Activated CD4-positive, alpha-beta memory T cell treated with anti-CD3 and anti-CD28 coated beads, Interleukin-2, amount 10 ng/mL, durations not matched to agents 7 days and 5 days (primary cell): ENCODE measurements at regions not wholly inside any gene's neighbourhood (a gene's known extent, or its start where the extent isn't known, plus 50 kb on each side); places are given as distances from the start of the nearest gene placed in this dataset.
"Not testable (repeated sequence)": the region's sequence is repeated elsewhere in the genome, so short reads cannot be mapped to it uniquely, and the experiment has no call there.

Experiments
- CTCF ChIA-PET: fragments of 350-600 bp; sonication (Branson Sonifier 250); formaldehyde crosslinking; loops from one replicate; lab custom pipeline; 2021; ENCODE audit warnings: antibody characterized with exemption, inconsistent platforms; lab: Charles Lee
- POLR2A ChIA-PET: fragments of 350-600 bp; sonication (Branson Sonifier 250); formaldehyde crosslinking; loops from one replicate; lab custom pipeline; 2021; ENCODE audit warnings: antibody characterized with exemption; lab: Charles Lee
- DNase-seq: peaks from one replicate; pipeline ENCODE4 v3.0.0-alpha.2; 2020
- H3K27ac Mint-ChIP-seq: one replicate; pipeline ENCODE4 v1.8.0; 2021; ENCODE audit warnings: mild to moderate bottlenecking, mixed read lengths
- H3K27me3 Mint-ChIP-seq: one replicate; pipeline ENCODE4 v1.8.0; 2021; ENCODE audit warnings: mixed read lengths
- H3K36me3 Mint-ChIP-seq: one replicate; pipeline ENCODE4 v1.8.0; 2021; ENCODE audit warnings: low read depth, mixed read lengths
- H3K4me1 Mint-ChIP-seq: one replicate; pipeline ENCODE4 v1.8.0; 2021; ENCODE audit warnings: mixed read lengths
- H3K4me3 Mint-ChIP-seq: one replicate; pipeline ENCODE4 v1.8.0; 2021; ENCODE audit warnings: mild to moderate bottlenecking, mixed read lengths
- H3K9me3 Mint-ChIP-seq: one replicate; pipeline ENCODE4 v1.8.0; 2021; ENCODE audit warnings: mixed read lengths

- no peak for DNase-seq
- Mint-ChIP-seq H3K27me3 (peaks cover 3% of the 10 kb centered on the region), H3K9me3 (no peaks in the 10 kb centered on the region), H3K4me1 (no peaks in the 10 kb centered on the region), H3K36me3 (no peaks in the 10 kb centered on the region), H3K27ac (no peak overlapping the region), H3K4me3 (no peak overlapping the region)
- POLR2A ChIA-PET, result no interaction called here
- CTCF ChIA-PET, result interaction anchor here (1.5 to 2.9 kb wide), 3 partner anchors 59 to 810 kb away, joined by 3 to 24 read pairs (median 6); partner anchors contain the start of gene PLK2
Observed at GRCh38 chr5:57651127-57651526, 168.5 kb upstream of the ACTBL2 start.

GRCh38 chr5:57650360-57651069 is 167.9 kb upstream of the ACTBL2 start:
- ChIA-PET POLR2A (interaction anchor here (1.1 kb wide), 1 partner anchor 811 kb away, joined by 3 read pairs; no protein-coding TSS in a partner anchor), CTCF (interaction anchor here (0.5 to 2.9 kb wide), 15 partner anchors 9 to 811 kb away, joined by 3 to 24 read pairs (median 3); partner anchors contain the start of gene PLK2)
- Mint-ChIP-seq H3K4me3 (no peak overlapping the region), H3K4me1 (no peaks in the 10 kb centered on the region), H3K27ac (no peak overlapping the region), H3K36me3 (no peaks in the 10 kb centered on the region), H3K27me3 (peaks cover 5% of the 10 kb centered on the region), H3K9me3 (no peaks in the 10 kb centered on the region)
- peak; percentile 21 for DNase-seq

GRCh38 chr5:57642698-57643097 is 160.1 kb upstream of the ACTBL2 start:
- DNase-seq, result no peak
- H3K36me3 Mint-ChIP-seq, result no peaks in the 10 kb centered on the region
- CTCF ChIA-PET, result no interaction called here
- H3K9me3 Mint-ChIP-seq, result no peaks in the 10 kb centered on the region
- no peak overlapping the region for H3K4me3 Mint-ChIP-seq
- no peak overlapping the region for H3K27ac Mint-ChIP-seq
- peaks cover 11% of the 10 kb centered on the region for H3K27me3 Mint-ChIP-seq
- POLR2A ChIA-PET, result no interaction called here
- H3K4me1 Mint-ChIP-seq, result no peaks in the 10 kb centered on the region

- ChIA-PET CTCF (interaction anchor here (1.1 kb wide), 1 partner anchor 8 kb away, joined by 3 read pairs; no protein-coding TSS in a partner anchor), POLR2A (no interaction called here)
- peaks cover 12% of the 10 kb centered on the region for H3K27me3 Mint-ChIP-seq
- no peak overlapping the region for H3K4me3 Mint-ChIP-seq
- no peak overlapping the region for H3K27ac Mint-ChIP-seq
- DNase-seq, result no peak
- H3K36me3 Mint-ChIP-seq, result no peaks in the 10 kb centered on the region
- no peaks in the 10 kb centered on the region for H3K9me3 Mint-ChIP-seq
- H3K4me1 Mint-ChIP-seq, result no peaks in the 10 kb centered on the region
Observed at GRCh38 chr5:57642066-57642465, 159.5 kb upstream of the ACTBL2 start.

GRCh38 chr5:57635146-57635777 is 152.7 kb upstream of the ACTBL2 start:
- Mint-ChIP-seq H3K9me3 (no peaks in the 10 kb centered on the region), H3K4me1 (no peaks in the 10 kb centered on the region), H3K4me3 (no peak overlapping the region), H3K36me3 (no peaks in the 10 kb centered on the region), H3K27me3 (peaks cover 8% of the 10 kb centered on the region), H3K27ac (no peak overlapping the region)
- POLR2A ChIA-PET, result no interaction called here
- CTCF ChIA-PET, result interaction anchor here (1.9 kb wide), 1 partner anchor 15 kb away, joined by 4 read pairs; no protein-coding TSS in a partner anchor
- no peak for DNase-seq

- H3K9me3 Mint-ChIP-seq, result no peaks in the 10 kb centered on the region
- POLR2A ChIA-PET, result no interaction called here
- no peaks in the 10 kb centered on the region for H3K36me3 Mint-ChIP-seq
- H3K4me1 Mint-ChIP-seq, result no peaks in the 10 kb centered on the region
- no peak overlapping the region for H3K4me3 Mint-ChIP-seq
- peaks cover 6% of the 10 kb centered on the region for H3K27me3 Mint-ChIP-seq
- CTCF ChIA-PET, result interaction anchor here (1.1 kb wide), 1 partner anchor 17 kb away, joined by 3 read pairs; no protein-coding TSS in a partner anchor
- no peak for DNase-seq
- H3K27ac Mint-ChIP-seq, result no peak overlapping the region
Observed at GRCh38 chr5:57632937-57633336, 150.3 kb upstream of the ACTBL2 start.

- H3K27me3 Mint-ChIP-seq, CTCF ChIA-PET, H3K4me1 Mint-ChIP-seq, H3K36me3 Mint-ChIP-seq, H3K27ac Mint-ChIP-seq, DNase-seq, H3K9me3 Mint-ChIP-seq, H3K4me3 Mint-ChIP-seq, POLR2A ChIA-PET: not testable (repeated sequence)
Observed at GRCh38 chr5:57631139-57631538, 148.5 kb upstream of the ACTBL2 start.

GRCh38 chr5:57627661-57628060 is 145.1 kb upstream of the ACTBL2 start:
- Mint-ChIP-seq H3K27me3 (peaks cover 4% of the 10 kb centered on the region), H3K27ac (no peak overlapping the region), H3K4me3 (no peak overlapping the region), H3K4me1 (no peaks in the 10 kb centered on the region), H3K36me3 (no peaks in the 10 kb centered on the region), H3K9me3 (no peaks in the 10 kb centered on the region)
- ChIA-PET CTCF (no interaction called here), POLR2A (no interaction called here)
- no peak for DNase-seq

GRCh38 chr5:57626703-57627102 is 144.1 kb upstream of the ACTBL2 start:
- H3K9me3 Mint-ChIP-seq, result no peaks in the 10 kb centered on the region
- ChIA-PET CTCF (no interaction called here), POLR2A (no interaction called here)

GRCh38 chr5:57621624-57622023 is 139.0 kb upstream of the ACTBL2 start:
- peaks cover 13% of the 10 kb centered on the region for H3K27me3 Mint-ChIP-seq
- no peak overlapping the region for H3K4me3 Mint-ChIP-seq
- H3K9me3 Mint-ChIP-seq, result no peaks in the 10 kb centered on the region
- ChIA-PET CTCF (no interaction called here), POLR2A (no interaction called here)
- H3K27ac Mint-ChIP-seq, result no peak overlapping the region
- H3K4me1 Mint-ChIP-seq, result no peaks in the 10 kb centered on the region
- no peaks in the 10 kb centered on the region for H3K36me3 Mint-ChIP-seq
- DNase-seq, result no peak

More at GRCh38 chr5:57626703-57627102, 144.1 kb upstream of the ACTBL2 start:
- Mint-ChIP-seq H3K36me3 (no peaks in the 10 kb centered on the region), H3K27me3 (peaks cover 6% of the 10 kb centered on the region), H3K27ac (no peak overlapping the region), H3K4me3 (no peak overlapping the region), H3K4me1 (no peaks in the 10 kb centered on the region)
- DNase-seq, result no peak

GRCh38 chr5:57618767-57619381 is 136.3 kb upstream of the ACTBL2 start:
- H3K4me3 Mint-ChIP-seq, result no peak overlapping the region
- CTCF ChIA-PET, result no interaction called here
- POLR2A ChIA-PET, result no interaction called here
- H3K4me1 Mint-ChIP-seq, result no peaks in the 10 kb centered on the region
- no peak for DNase-seq
- H3K36me3 Mint-ChIP-seq, result no peaks in the 10 kb centered on the region
- no peaks in the 10 kb centered on the region for H3K9me3 Mint-ChIP-seq
- no peak overlapping the region for H3K27ac Mint-ChIP-seq
- peaks cover 17% of the 10 kb centered on the region for H3K27me3 Mint-ChIP-seq

- ChIA-PET CTCF (no interaction called here), POLR2A (no interaction called here)
- no peak for DNase-seq
- H3K4me1 Mint-ChIP-seq, result no peaks in the 10 kb centered on the region
- no peaks in the 10 kb centered on the region for H3K9me3 Mint-ChIP-seq
- H3K27ac Mint-ChIP-seq, result no peak overlapping the region
- no peaks in the 10 kb centered on the region for H3K36me3 Mint-ChIP-seq
- no peak overlapping the region for H3K4me3 Mint-ChIP-seq
- peaks cover 8% of the 10 kb centered on the region for H3K27me3 Mint-ChIP-seq
Observed at GRCh38 chr5:57613741-57614140, 131.1 kb upstream of the ACTBL2 start.

- CTCF ChIA-PET, result no interaction called here
- H3K27me3 Mint-ChIP-seq, result peaks cover 7% of the 10 kb centered on the region
Observed at GRCh38 chr5:57611177-57611576, 128.6 kb upstream of the ACTBL2 start.

More at GRCh38 chr5:57611177-57611576, 128.6 kb upstream of the ACTBL2 start:
- H3K4me3 Mint-ChIP-seq, result no peak overlapping the region
- no peaks in the 10 kb centered on the region for H3K4me1 Mint-ChIP-seq
- H3K9me3 Mint-ChIP-seq, result no peaks in the 10 kb centered on the region
- no peak for DNase-seq
- POLR2A ChIA-PET, result no interaction called here
- no peak overlapping the region for H3K27ac Mint-ChIP-seq
- no peaks in the 10 kb centered on the region for H3K36me3 Mint-ChIP-seq
